ENCODE measurements at regions not wholly inside any gene's neighbourhood (a gene's known extent, or its start where the extent isn't known, plus 50 kb on each side); places are given as distances from the start of the nearest gene placed in this dataset.

DNA sequence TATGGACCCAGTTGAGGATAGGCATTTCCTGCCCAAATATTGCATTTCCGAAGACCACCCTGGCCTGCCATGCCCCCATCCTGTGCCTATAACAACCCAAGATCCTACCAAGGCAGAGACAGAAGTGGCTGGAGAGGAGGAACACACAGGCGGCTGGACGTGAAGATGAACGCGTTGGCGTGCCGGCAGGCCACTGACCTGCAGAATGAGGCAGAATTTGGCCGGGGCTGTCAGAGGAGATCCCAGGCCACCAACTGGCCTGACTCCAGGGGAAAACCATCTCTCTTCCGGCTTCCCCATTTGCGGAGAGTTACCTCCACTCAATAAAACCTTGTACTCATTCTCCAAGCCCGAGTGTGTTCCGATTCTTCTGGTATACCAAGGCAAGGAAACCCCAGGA, 1507.5 kb downstream of the EFNA5 start:
- no peak overlapping the region for H2AFZ ChIP-seq (ENCODE audit: low read length)
- DNase-seq (ENCODE audit: low spot score): no peak
- no peaks in the 10 kb centered on the region for H3K9me3 ChIP-seq (ENCODE audit: low read length)
- H3K27ac ChIP-seq (ENCODE audit: low read depth, low read length, poor library complexity, severe bottlenecking): no peak overlapping the region
- H3K79me2 ChIP-seq (ENCODE audit: insufficient read depth, low read depth, low read length): no peaks in the 10 kb centered on the region
- no peaks in the 10 kb centered on the region for H3K36me3 ChIP-seq (ENCODE audit: insufficient read depth, low read length)
- no peaks in the 10 kb centered on the region for H4K20me1 ChIP-seq (ENCODE audit: insufficient read depth, low read length)
- intact Hi-C loops (cut with micrococcal nuclease; ENCODE audit: unreplicated experiment): no loop called here
- H3K4me1 ChIP-seq (ENCODE audit: insufficient read depth, low read length, poor library complexity, severe bottlenecking): no peaks in the 10 kb centered on the region
- POLR2A ChIA-PET: interaction anchor here (0.7 kb wide), 1 partner anchor 45 kb away, joined by 3 read pairs; no protein-coding TSS in a partner anchor
- no peak overlapping the region for H3K4me2 ChIP-seq (ENCODE audit: low read length)
- no peak overlapping the region for H3K4me3 ChIP-seq (ENCODE audit: low read depth, low read length, poor library complexity, severe bottlenecking)
- H3K9me2 ChIP-seq (ENCODE audit: insufficient read depth, low read length): no peaks in the 10 kb centered on the region
- BruUV-seq (replicated peaks): no TSS peak
- CTCF ChIA-PET (ENCODE audit: unreplicated experiment): no interaction called here
- TF ChIP-seq EZH2phosphoT487 (IDR thresholded peaks at IDR 0.05; ENCODE audit: borderline replicate concordance, low read depth, low read length): no peak
- no peak for TF ChIP-seq CTCF (conservative IDR thresholded peaks at IDR 0.05; ENCODE audit: low read length)

DNA sequence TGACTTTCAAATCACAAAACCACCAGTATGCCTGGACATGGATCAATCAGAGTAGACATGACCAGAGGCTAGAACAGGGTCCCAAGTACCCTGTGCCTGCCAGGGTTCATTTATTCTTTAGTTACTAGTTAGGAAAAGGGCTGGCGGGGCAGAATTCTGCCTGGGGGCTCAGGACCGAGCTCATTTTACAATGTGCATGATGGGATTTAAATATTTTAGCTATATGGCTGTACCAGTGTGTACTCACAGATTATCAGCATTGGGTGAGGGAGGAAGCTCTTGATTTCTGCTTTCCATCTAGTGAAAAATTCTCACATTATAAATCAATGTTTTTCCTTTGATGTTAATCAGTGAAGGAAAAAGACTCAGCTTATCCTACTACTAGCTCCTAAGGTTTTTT, 1511.1 kb downstream of the EFNA5 start:
- Histone ChIP-seq H3K79me2 (ENCODE audit: insufficient read depth, low read depth, low read length) (no peaks in the 10 kb centered on the region), H3K36me3 (ENCODE audit: insufficient read depth, low read length) (no peaks in the 10 kb centered on the region), H3K9me3 (ENCODE audit: low read length) (no peaks in the 10 kb centered on the region), H3K27ac (ENCODE audit: low read depth, low read length, poor library complexity, severe bottlenecking) (no peak overlapping the region), H3K4me3 (ENCODE audit: low read depth, low read length, poor library complexity, severe bottlenecking) (no peak overlapping the region), H3K9me2 (ENCODE audit: insufficient read depth, low read length) (no peaks in the 10 kb centered on the region), H2AFZ (ENCODE audit: low read length) (no peak overlapping the region), H3K4me2 (ENCODE audit: low read length) (no peak overlapping the region), H3K4me1 (ENCODE audit: insufficient read depth, low read length, poor library complexity, severe bottlenecking) (no peaks in the 10 kb centered on the region), H4K20me1 (ENCODE audit: insufficient read depth, low read length) (no peaks in the 10 kb centered on the region)
- intact Hi-C loops (cut with micrococcal nuclease; ENCODE audit: unreplicated experiment): no loop called here
- ChIA-PET POLR2A (interaction anchor here (0.7 kb wide), 1 partner anchor 60 kb away, joined by 3 read pairs; no protein-coding TSS in a partner anchor), CTCF (ENCODE audit: unreplicated experiment) (no interaction called here)
- no peak for TF ChIP-seq EZH2phosphoT487 (IDR thresholded peaks at IDR 0.05; ENCODE audit: borderline replicate concordance, low read depth, low read length)
- no peak for TF ChIP-seq CTCF (conservative IDR thresholded peaks at IDR 0.05; ENCODE audit: low read length)
- no TSS peak for BruUV-seq (replicated peaks)
- DNase-seq (ENCODE audit: low spot score): no peak

GRCh38 chr5:106154280-106154716, 1516.4 kb downstream of the EFNA5 start:
- TF ChIP-seq CTCF (conservative IDR thresholded peaks at IDR 0.05; ENCODE audit: low read length) (no peak), EZH2phosphoT487 (IDR thresholded peaks at IDR 0.05; ENCODE audit: borderline replicate concordance, low read depth, low read length) (no peak)
- no peak for DNase-seq (ENCODE audit: low spot score)
- CTCF ChIA-PET (ENCODE audit: unreplicated experiment): no interaction called here
- POLR2A ChIA-PET: interaction anchor here (1.0 kb wide), 1 partner anchor 16 kb away, joined by 3 read pairs; no protein-coding TSS in a partner anchor
- Histone ChIP-seq H4K20me1 (ENCODE audit: insufficient read depth, low read length) (no peaks in the 10 kb centered on the region), H3K4me1 (ENCODE audit: insufficient read depth, low read length, poor library complexity, severe bottlenecking) (no peaks in the 10 kb centered on the region), H3K4me2 (ENCODE audit: low read length) (no peak overlapping the region), H3K9me2 (ENCODE audit: insufficient read depth, low read length) (no peaks in the 10 kb centered on the region), H3K4me3 (ENCODE audit: low read depth, low read length, poor library complexity, severe bottlenecking) (no peak overlapping the region), H3K79me2 (ENCODE audit: insufficient read depth, low read depth, low read length) (no peaks in the 10 kb centered on the region), H3K9me3 (ENCODE audit: low read length) (no peaks in the 10 kb centered on the region), H3K27ac (ENCODE audit: low read depth, low read length, poor library complexity, severe bottlenecking) (no peak overlapping the region), H2AFZ (ENCODE audit: low read length) (no peak overlapping the region), H3K36me3 (ENCODE audit: insufficient read depth, low read length) (no peaks in the 10 kb centered on the region)
- intact Hi-C loops (cut with micrococcal nuclease; ENCODE audit: unreplicated experiment): no loop called here
- BruUV-seq (replicated peaks): no TSS peak
